ENCODE measurements at regions not wholly inside any gene's neighbourhood (a gene's known extent, or its start where the extent isn't known, plus 50 kb on each side); places are given as distances from the start of the nearest gene placed in this dataset.

- Histone ChIP-seq H3K27ac (no peak overlapping the region), H3K4me3 (no peak overlapping the region), H3K4me1 (peaks cover 0 to 44% (median 3%) of the 10 kb centered on the region in 3 donors), H3K36me3 (no peaks in the 10 kb centered on the region), H3K27me3 (no peaks in the 10 kb centered on the region), H3K9me3 (no peaks in the 10 kb centered on the region)
- TF ChIP-seq CTCF (IDR thresholded peaks at IDR 0.05), result no peak
- no peak for TF ChIP-seq POLR2A (IDR thresholded peaks at IDR 0.05)
- no peak for DNase-seq
- WGBS, 2 donors, result 62 to 77% methylated on average over 3 of the region's 3 CpGs
- intact Hi-C loops (cut with DNase I), result no loop called here
Observed at GRCh38 chr4:41427931-41428600, 109.9 kb upstream of the LIMCH1 start.

- H3K27ac ChIP-seq, result no peak overlapping the region
- no peak for DNase-seq
Observed at GRCh38 chr4:41428601-41429279, 109.2 kb upstream of the LIMCH1 start.

GRCh38 chr4:41429280-41429669, 108.7 kb upstream of the LIMCH1 start:
- TF ChIP-seq POLR2A (IDR thresholded peaks at IDR 0.05) (no peak), CTCF (IDR thresholded peaks at IDR 0.05) (no peak)
- peaks cover 0 to 40% (median 3%) of the 10 kb centered on the region in 3 donors for H3K4me1 ChIP-seq
- no peaks in the 10 kb centered on the region for H3K9me3 ChIP-seq
- WGBS, 2 donors, result 64 to 81% methylated on average over 5 of the region's 5 CpGs
- DNase-seq, result no peak
- H3K36me3 ChIP-seq, result no peaks in the 10 kb centered on the region
- intact Hi-C loops (cut with DNase I), result no loop called here
- H3K27ac ChIP-seq, result no peak overlapping the region
- H3K27me3 ChIP-seq, result no peaks in the 10 kb centered on the region
- no peak overlapping the region for H3K4me3 ChIP-seq

More at GRCh38 chr4:41428601-41429279, 109.2 kb upstream of the LIMCH1 start:
- intact Hi-C loops (cut with DNase I), result no loop called here
- Histone ChIP-seq H3K36me3 (no peaks in the 10 kb centered on the region), H3K4me3 (no peak overlapping the region), H3K27me3 (no peaks in the 10 kb centered on the region), H3K4me1 (peaks cover 0 to 44% (median 3%) of the 10 kb centered on the region in 3 donors), H3K9me3 (no peaks in the 10 kb centered on the region)
- 44 to 70% methylated on average over 8 of the region's 8 CpGs for WGBS, 2 donors
- TF ChIP-seq CTCF (IDR thresholded peaks at IDR 0.05), result no peak
- no peak for TF ChIP-seq POLR2A (IDR thresholded peaks at IDR 0.05)

- intact Hi-C loops (cut with DNase I), result no loop called here
- Histone ChIP-seq H3K36me3 (no peaks in the 10 kb centered on the region), H3K4me3 (no peak overlapping the region), H3K27ac (no peak overlapping the region), H3K9me3 (no peaks in the 10 kb centered on the region), H3K27me3 (no peaks in the 10 kb centered on the region), H3K4me1 (peaks cover 0 to 35% (median 3%) of the 10 kb centered on the region in 3 donors)
- WGBS, 2 donors, result 57 to 68% methylated on average over 1 of the region's 1 CpG
- TF ChIP-seq CTCF (IDR thresholded peaks at IDR 0.05), result no peak
- no peak for TF ChIP-seq POLR2A (IDR thresholded peaks at IDR 0.05)
- DNase-seq, result no peak
Observed at GRCh38 chr4:41430792-41431191, 107.2 kb upstream of the LIMCH1 start.

GRCh38 chr4:41431276-41431675, 106.7 kb upstream of the LIMCH1 start:
- H3K27me3 ChIP-seq, result no peaks in the 10 kb centered on the region
- 92% methylated on average over 1 of the region's 1 CpG for WGBS, 2 donors
- intact Hi-C loops (cut with DNase I), result no loop called here
- H3K9me3 ChIP-seq, result no peaks in the 10 kb centered on the region
- H3K4me3 ChIP-seq, result no peak overlapping the region
- no peak for TF ChIP-seq CTCF (IDR thresholded peaks at IDR 0.05)
- TF ChIP-seq POLR2A (IDR thresholded peaks at IDR 0.05), result no peak
- no peak overlapping the region for H3K27ac ChIP-seq
- DNase-seq, result no peak
- peaks cover 0 to 37% (median 3%) of the 10 kb centered on the region in 3 donors for H3K4me1 ChIP-seq
- H3K36me3 ChIP-seq, result no peaks in the 10 kb centered on the region

Measured in esophagus squamous epithelium (tissue), 5 donors.